HG03460 (cell line): ENCODE measurements at regions not wholly inside any gene's neighbourhood (a gene's known extent, or its start where the extent isn't known, plus 50 kb on each side); places are given as distances from the start of the nearest gene placed in this dataset.
"Not testable (repeated sequence)": the region's sequence is repeated elsewhere in the genome, so short reads cannot be mapped to it uniquely, and the experiment has no call there.

ENCODE experiments used
- ATAC-seq: cut with Tn5 transposase; IDR thresholded peaks from one replicate; pipeline ENCODE4 v1.9.1; 2021; ENCODE audit not compliant: unreplicated experiment

GRCh38 chr1:95657248-95657647 is 423.2 kb downstream of the RWDD3 start:
- ATAC-seq: no peak

DNA sequence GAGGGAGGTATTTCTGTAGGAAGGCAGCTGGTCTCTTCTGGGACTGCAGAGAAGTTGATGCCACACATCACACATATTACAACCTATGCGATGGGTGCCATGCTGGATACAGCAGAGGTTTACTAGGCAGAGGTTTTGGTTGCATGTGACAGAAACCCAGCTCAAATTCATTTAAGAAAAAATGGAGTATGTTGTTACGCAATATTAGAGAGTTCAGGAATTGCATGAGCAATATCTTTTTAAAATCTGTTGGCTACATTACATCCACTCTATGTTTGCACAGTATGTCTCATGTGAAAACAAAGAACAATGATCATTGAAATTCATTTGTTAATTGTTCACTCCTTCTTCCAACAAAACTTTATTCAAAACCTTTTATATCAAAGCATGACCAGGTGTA is 425.2 kb downstream of the RWDD3 start:
- no peak for ATAC-seq

DNA sequence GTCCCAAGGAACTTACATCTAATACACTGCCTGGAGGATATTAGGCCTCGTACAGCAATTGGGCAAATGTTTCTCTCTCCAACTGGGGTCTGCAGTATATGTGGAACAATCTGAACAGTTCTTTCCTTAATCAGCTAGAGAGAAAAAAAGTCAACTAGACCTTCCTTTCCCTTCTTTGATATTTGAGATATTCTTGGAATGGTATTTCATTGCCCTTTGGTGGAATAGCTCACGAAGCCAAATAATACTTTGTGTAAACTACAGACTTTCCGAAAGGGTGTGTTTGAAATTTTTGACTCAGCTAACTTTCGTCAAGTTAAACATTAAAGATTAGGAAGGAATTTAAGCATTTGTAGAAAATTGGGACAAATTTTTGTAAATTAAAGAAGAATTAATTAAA is 425.6 kb downstream of the RWDD3 start:
- no peak for ATAC-seq

- ATAC-seq: no peak
Observed at GRCh38 chr1:95660736-95661135, 426.7 kb downstream of the RWDD3 start.

DNA sequence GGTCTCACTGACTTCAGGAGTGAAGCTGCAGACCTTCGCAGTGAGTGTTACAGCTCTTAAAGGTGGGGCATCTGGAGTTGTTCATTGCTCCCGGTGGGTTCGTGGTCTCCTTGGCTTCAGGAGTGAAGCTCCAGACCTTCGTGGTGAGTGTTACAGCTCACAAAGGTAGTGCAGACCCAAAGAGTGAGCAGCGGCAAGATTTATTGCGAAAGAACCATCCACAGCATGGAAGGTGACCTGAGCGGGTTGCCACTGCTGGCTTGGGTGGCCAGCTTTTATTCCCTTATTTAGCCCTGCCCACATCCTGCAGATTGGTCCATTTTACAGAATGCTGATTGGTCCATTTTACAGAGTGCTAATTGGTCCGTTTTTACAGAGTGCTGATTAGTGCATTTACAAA is 429.5 kb downstream of the RWDD3 start:
- ATAC-seq: not testable (repeated sequence)

GRCh38 chr1:95668165-95668564 is 434.2 kb downstream of the RWDD3 start:
- ATAC-seq: no peak

GRCh38 chr1:95669638-95670037 is 435.6 kb downstream of the RWDD3 start:
- ATAC-seq: not testable (repeated sequence)

DNA sequence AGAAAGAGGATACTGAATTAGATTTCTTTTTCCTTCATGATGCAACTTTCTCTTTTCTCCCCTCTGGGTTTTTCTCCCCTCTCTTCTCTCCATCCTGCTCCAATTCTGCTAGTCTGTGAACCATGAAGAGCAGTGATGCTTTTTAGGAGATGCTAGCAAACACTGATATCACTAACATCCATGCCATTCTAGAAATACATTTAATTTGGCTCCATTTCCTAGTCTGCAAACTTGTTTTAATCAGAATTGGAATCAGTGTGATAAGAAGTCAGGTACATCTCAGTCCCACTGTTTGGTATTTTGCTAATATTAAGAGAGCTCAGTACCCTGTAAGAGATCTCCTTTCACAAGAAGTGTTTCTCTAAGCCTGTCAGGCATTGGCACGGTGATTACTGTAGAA is 437.1 kb downstream of the RWDD3 start:
- ATAC-seq: no peak

- no peak for ATAC-seq
Observed at GRCh38 chr1:95679262-95679661, 445.3 kb downstream of the RWDD3 start.

DNA sequence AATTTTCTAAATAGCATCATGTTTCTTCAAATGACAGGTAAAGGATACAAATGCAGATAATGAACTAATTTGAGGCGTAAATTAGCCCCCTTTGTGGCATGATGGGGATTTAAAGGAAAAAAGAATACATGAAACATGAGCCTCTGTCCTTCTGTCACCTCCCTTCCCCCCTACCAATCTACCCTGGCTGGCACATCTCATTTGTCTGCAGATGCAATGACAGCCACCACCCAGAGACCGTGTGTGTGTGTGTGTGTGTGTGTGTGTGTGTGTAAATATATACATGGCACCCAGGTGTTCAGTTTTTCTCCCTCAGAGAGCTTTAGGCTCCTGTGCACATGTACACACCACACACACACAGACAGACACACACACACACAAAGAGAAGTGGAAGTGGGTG is 451.1 kb downstream of the RWDD3 start:
- no peak for ATAC-seq

DNA sequence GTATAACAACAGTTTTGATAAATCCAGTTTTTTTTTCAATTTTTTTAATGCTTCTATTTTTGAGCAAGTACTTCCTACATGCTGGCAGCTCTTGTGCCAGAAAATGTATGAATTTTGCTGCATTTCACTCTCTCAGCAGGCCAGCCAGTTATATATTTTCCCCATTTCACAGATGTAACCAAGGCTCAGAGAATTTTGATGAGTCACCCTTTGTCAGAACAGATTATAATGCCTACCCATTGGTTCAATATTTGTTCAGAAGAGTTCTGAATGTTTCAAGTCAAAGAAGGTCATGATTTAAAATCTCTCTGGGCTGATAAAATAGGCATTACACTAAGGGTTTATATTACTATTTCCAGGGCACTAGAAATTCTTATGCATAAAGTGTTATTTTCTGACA is 452.2 kb downstream of the RWDD3 start:
- no peak for ATAC-seq

- no peak for ATAC-seq
Observed at GRCh38 chr1:95699149-95699953, 465.3 kb downstream of the RWDD3 start.

DNA sequence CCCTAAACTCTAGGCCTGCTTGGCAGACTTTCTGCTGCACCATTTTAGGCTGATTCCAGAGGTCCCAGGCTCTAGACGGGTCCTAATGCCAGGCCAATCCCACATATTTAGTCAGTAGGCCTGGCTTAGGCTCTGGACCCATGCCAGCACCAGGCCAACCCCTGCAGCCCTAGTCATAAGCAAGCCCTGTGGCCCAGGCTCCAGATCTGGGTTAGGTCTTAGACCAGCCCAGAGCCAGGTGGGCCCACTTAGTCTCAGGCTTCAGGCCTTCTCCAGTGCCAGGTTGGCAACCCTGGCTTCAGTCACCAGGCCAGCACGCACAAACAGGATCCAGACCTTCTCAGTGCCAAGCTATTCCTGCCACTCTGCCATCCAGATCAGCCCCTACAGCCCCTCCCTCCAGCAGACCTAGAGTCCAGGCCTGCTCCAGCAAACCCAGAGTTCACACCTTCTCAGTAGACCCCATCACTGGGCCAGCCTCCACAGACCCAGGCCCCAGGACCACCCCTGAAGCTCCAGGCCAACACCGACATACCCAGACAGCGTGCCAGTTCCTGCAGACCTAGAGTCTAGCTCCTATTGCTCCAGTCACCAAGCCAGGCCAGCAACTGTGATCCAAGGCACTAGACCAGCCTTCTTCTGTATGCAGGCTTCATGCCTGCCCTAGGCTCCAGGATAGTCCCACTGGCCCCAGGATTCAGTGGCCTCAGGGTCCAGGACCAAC is 467.6 kb downstream of the RWDD3 start:
- ATAC-seq: no peak

- ATAC-seq: no peak
Observed at GRCh38 chr1:95703046-95703445, 469.0 kb downstream of the RWDD3 start.

- no peak for ATAC-seq
Observed at GRCh38 chr1:95716097-95716496, 482.1 kb downstream of the RWDD3 start.

DNA sequence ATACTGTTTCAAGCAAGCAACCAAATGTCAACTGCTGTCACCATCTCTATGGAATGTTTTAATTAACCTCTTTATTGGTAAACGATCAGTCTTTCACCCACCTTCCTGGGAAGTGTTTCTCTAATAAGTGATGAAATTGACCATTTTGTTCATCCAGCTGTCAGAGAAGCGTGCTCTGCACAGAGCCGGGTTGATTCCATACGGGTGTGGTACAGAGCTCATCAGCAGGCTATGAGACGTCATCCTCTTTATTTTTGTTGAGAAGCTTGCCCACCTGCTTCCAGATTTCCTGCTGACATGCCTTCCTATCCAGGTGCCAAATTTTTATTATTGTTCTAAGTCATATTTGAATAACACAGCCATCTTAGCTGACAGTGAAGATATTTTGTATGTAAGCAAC is 482.5 kb downstream of the RWDD3 start:
- ATAC-seq: no peak

- ATAC-seq: no peak
Observed at GRCh38 chr1:95723346-95723745, 489.3 kb downstream of the RWDD3 start.

- ATAC-seq: no peak
Observed at GRCh38 chr1:95728841-95729240, 494.8 kb downstream of the RWDD3 start.

DNA sequence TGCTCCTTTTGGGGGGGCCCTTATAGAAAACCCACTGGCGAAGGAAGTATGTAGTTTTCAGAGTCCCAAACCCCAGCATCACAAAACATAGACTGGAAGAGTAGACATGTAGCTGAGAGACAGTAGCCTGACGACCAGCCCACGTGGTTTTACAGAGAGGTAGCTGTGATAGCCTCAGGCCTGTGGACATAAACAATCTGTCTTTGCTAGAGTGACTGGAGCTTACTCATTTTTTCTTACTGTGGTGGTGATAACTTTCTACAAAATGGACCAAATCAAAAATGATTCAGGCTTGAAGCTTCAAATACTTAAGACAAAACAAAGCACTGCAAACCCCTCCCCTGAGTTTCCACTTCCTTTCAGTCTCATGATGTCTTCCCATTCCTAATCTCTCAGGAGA is 497.0 kb downstream of the RWDD3 start:
- ATAC-seq: no peak

DNA sequence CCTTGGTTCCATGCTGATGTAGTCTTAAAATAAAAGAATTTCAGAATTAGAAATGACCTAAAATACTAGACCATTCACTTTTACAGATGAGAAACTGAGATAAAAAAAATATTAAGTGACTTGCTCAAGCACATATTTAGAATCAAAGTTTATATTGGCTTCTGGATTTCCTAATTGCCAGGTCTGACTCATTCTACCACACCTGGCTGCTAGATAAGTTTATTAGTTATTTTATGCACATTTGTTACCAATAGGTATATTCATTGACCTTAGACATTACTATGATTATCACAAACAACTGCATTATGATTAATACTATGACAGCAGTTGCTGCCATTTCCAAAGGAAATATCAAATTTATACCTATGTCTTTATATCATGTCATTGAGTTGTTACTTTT is 497.5 kb downstream of the RWDD3 start:
- no peak for ATAC-seq

DNA sequence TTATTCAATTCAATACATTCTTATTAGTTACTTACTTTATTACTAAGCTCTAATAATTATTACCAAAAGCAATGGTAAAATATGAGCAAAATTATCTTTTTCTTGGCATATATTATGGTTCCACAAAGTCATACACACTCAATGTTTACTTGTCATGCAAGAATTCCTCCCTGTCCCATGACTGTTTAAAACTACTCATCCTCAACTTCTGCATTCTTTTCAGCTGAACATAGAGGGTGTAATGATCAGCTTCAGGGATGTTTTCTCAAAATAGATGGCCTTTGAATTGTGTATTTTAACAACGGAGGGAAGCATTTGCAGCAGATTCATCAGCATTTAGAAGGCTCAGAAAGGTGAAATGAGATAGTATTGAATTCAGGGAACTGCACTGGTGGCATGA is 499.0 kb downstream of the RWDD3 start:
- ATAC-seq: no peak

GRCh38 chr1:95733671-95734070 is 499.7 kb downstream of the RWDD3 start:
- no peak for ATAC-seq

- no peak for ATAC-seq
Observed at GRCh38 chr1:95734560-95734959, 500.6 kb downstream of the RWDD3 start.
